ENCODE measurements at regions not wholly inside any gene's neighbourhood (a gene's known extent, or its start where the extent isn't known, plus 50 kb on each side); places are given as distances from the start of the nearest gene placed in this dataset.
"Not testable (repeated sequence)": the region's sequence is repeated elsewhere in the genome, so short reads cannot be mapped to it uniquely, and the experiment has no call there.

- Histone ChIP-seq H3K27ac (no peak overlapping the region), H3K4me1 (no peaks in the 10 kb centered on the region), H3K27me3 (no peaks in the 10 kb centered on the region), H3K9me3 (replicated peaks) (no peaks in the 10 kb centered on the region), H3K36me3 (no peaks in the 10 kb centered on the region), H3K4me3 (no peak overlapping the region)
- DNase-seq = no peak
These were observed 489.3 kb downstream of the MATN1 start for GRCh38 chr1:30234091-30234490.

- no peaks in the 10 kb centered on the region for H3K27me3 ChIP-seq
- H3K4me1 ChIP-seq = no peaks in the 10 kb centered on the region
- peak in 1 of 2 experiments; percentile 37 for DNase-seq
- no peak overlapping the region for H3K27ac ChIP-seq
- H3K9me3 ChIP-seq (replicated peaks) = no peaks in the 10 kb centered on the region
- H3K36me3 ChIP-seq = no peaks in the 10 kb centered on the region
- H3K4me3 ChIP-seq = no peak overlapping the region
These were observed 491.0 kb downstream of the MATN1 start for GRCh38 chr1:30232288-30232899.

GRCh38 chr1:30229960-30230359 is 493.4 kb downstream of the MATN1 start:
- Histone ChIP-seq H3K9me3 (replicated peaks) (no peaks in the 10 kb centered on the region), H3K27ac (no peak overlapping the region), H3K27me3 (no peaks in the 10 kb centered on the region), H3K4me3 (no peak overlapping the region), H3K4me1 (no peaks in the 10 kb centered on the region), H3K36me3 (no peaks in the 10 kb centered on the region)
- DNase-seq = no peak

- no peaks in the 10 kb centered on the region for H3K27me3 ChIP-seq
- H3K4me3 ChIP-seq = no peak overlapping the region
- H3K4me1 ChIP-seq = no peaks in the 10 kb centered on the region
- DNase-seq = no peak
- H3K27ac ChIP-seq = no peak overlapping the region
- H3K36me3 ChIP-seq = no peaks in the 10 kb centered on the region
- no peaks in the 10 kb centered on the region for H3K9me3 ChIP-seq (replicated peaks)
These were observed 493.8 kb downstream of the MATN1 start for GRCh38 chr1:30229557-30229956.

GRCh38 chr1:30226648-30227047 is 496.7 kb downstream of the MATN1 start:
- Histone ChIP-seq H3K4me3 (no peak overlapping the region), H3K36me3 (no peaks in the 10 kb centered on the region), H3K9me3 (replicated peaks) (no peaks in the 10 kb centered on the region), H3K27me3 (no peaks in the 10 kb centered on the region), H3K27ac (no peak overlapping the region), H3K4me1 (no peaks in the 10 kb centered on the region)
- DNase-seq = no peak

GRCh38 chr1:30225357-30225756 is 498.0 kb downstream of the MATN1 start:
- Histone ChIP-seq H3K36me3 (no peaks in the 10 kb centered on the region), H3K27me3 (no peaks in the 10 kb centered on the region), H3K4me1 (no peaks in the 10 kb centered on the region), H3K9me3 (replicated peaks) (no peaks in the 10 kb centered on the region), H3K4me3 (no peak overlapping the region), H3K27ac (no peak overlapping the region)
- no peak for DNase-seq

- no peaks in the 10 kb centered on the region for H3K4me1 ChIP-seq
- DNase-seq = no peak
- no peaks in the 10 kb centered on the region for H3K27me3 ChIP-seq
- H3K4me3 ChIP-seq = no peak overlapping the region
- no peaks in the 10 kb centered on the region for H3K36me3 ChIP-seq
- H3K9me3 ChIP-seq (replicated peaks) = no peaks in the 10 kb centered on the region
- no peak overlapping the region for H3K27ac ChIP-seq
These were observed 503.7 kb downstream of the MATN1 start for GRCh38 chr1:30219675-30220074.

- Histone ChIP-seq H3K36me3 (no peaks in the 10 kb centered on the region), H3K9me3 (replicated peaks) (no peaks in the 10 kb centered on the region), H3K4me3 (no peak overlapping the region), H3K27ac (no peak overlapping the region), H3K27me3 (no peaks in the 10 kb centered on the region), H3K4me1 (no peaks in the 10 kb centered on the region)
- no peak for DNase-seq
These were observed 504.9 kb downstream of the MATN1 start for GRCh38 chr1:30218438-30218837.

- no peaks in the 10 kb centered on the region for H3K36me3 ChIP-seq
These were observed 506.8 kb downstream of the MATN1 start for GRCh38 chr1:30216602-30217001.

GRCh38 chr1:30213936-30214335 is 509.4 kb downstream of the MATN1 start:
- H3K4me1 ChIP-seq = no peaks in the 10 kb centered on the region
- H3K27ac ChIP-seq = no peak overlapping the region
- H3K9me3 ChIP-seq (replicated peaks) = no peaks in the 10 kb centered on the region
- DNase-seq = no peak
- H3K4me3 ChIP-seq = no peak overlapping the region
- H3K36me3 ChIP-seq = no peaks in the 10 kb centered on the region
- H3K27me3 ChIP-seq = 0 out of 2 replicates have a peak, but pooled peaks cover 5% of the 10 kb centered on the region

More at GRCh38 chr1:30216602-30217001, 506.8 kb downstream of the MATN1 start:
- H3K4me3 ChIP-seq = no peak overlapping the region
- DNase-seq = no peak
- no peak overlapping the region for H3K27ac ChIP-seq
- H3K27me3 ChIP-seq = no peaks in the 10 kb centered on the region
- H3K9me3 ChIP-seq (replicated peaks) = no peaks in the 10 kb centered on the region
- no peaks in the 10 kb centered on the region for H3K4me1 ChIP-seq

- not testable (repeated sequence) for H3K4me1 ChIP-seq; H3K36me3 ChIP-seq; H3K9me3 ChIP-seq (replicated peaks); H3K27ac ChIP-seq; H3K4me3 ChIP-seq; DNase-seq; H3K27me3 ChIP-seq
These were observed 515.4 kb downstream of the MATN1 start for GRCh38 chr1:30207962-30208361.

- not testable (repeated sequence) for DNase-seq; H3K4me1 ChIP-seq; H3K9me3 ChIP-seq (replicated peaks); H3K4me3 ChIP-seq; H3K27me3 ChIP-seq; H3K27ac ChIP-seq; H3K36me3 ChIP-seq
These were observed 516.8 kb downstream of the MATN1 start for GRCh38 chr1:30206631-30207030.

GRCh38 chr1:30204916-30205315 is 518.5 kb downstream of the MATN1 start:
- not testable (repeated sequence) for H3K4me1 ChIP-seq; H3K4me3 ChIP-seq; H3K27ac ChIP-seq; H3K9me3 ChIP-seq (replicated peaks); DNase-seq; H3K27me3 ChIP-seq; H3K36me3 ChIP-seq

- Histone ChIP-seq H3K27me3 (no peaks in the 10 kb centered on the region; the same call in 1 of the 2 replicates), H3K4me1 (no peaks in the 10 kb centered on the region; the same call in 1 of the 2 replicates), H3K36me3 (no peaks in the 10 kb centered on the region), H3K4me3 (no peak overlapping the region), H3K9me3 (replicated peaks) (no peaks in the 10 kb centered on the region), H3K27ac (no peak overlapping the region)
- no peak for DNase-seq
These were observed 522.4 kb downstream of the MATN1 start for GRCh38 chr1:30201015-30201414.

- no peak for DNase-seq
- Histone ChIP-seq H3K9me3 (replicated peaks) (no peaks in the 10 kb centered on the region), H3K36me3 (no peaks in the 10 kb centered on the region), H3K27me3 (no peaks in the 10 kb centered on the region; the same call in 1 of the 2 replicates), H3K4me3 (no peak overlapping the region), H3K27ac (no peak overlapping the region), H3K4me1 (peaks cover 8% of the 10 kb centered on the region)
These were observed 523.2 kb downstream of the MATN1 start for GRCh38 chr1:30200161-30200560.

GRCh38 chr1:30199563-30199962 is 523.8 kb downstream of the MATN1 start:
- Histone ChIP-seq H3K4me1 (peaks cover 14% of the 10 kb centered on the region), H3K4me3 (no peak overlapping the region), H3K27ac (no peak overlapping the region), H3K9me3 (replicated peaks) (no peaks in the 10 kb centered on the region), H3K36me3 (no peaks in the 10 kb centered on the region), H3K27me3 (no peaks in the 10 kb centered on the region; the same call in 1 of the 2 replicates)
- no peak for DNase-seq
